Endothelial cell of umbilical vein (primary cell): ENCODE measurements at regions not wholly inside any gene's neighbourhood (a gene's known extent, or its start where the extent isn't known, plus 50 kb on each side); places are given as distances from the start of the nearest gene placed in this dataset.
"Not testable (repeated sequence)": the region's sequence is repeated elsewhere in the genome, so short reads cannot be mapped to it uniquely, and the experiment has no call there.

ENCODE experiments used
- BruUV-seq: library from RNA; stranded (reverse); fragments of 400-500 nt; replicated peaks from 2 replicates; lab custom pipeline; 2021; lab: Mats Ljungman, UMichigan
- CTCF ChIA-PET: fragments of 300-600, 350-600 bp; sonication (Branson Sonifier 250); formaldehyde crosslinking; loops from one replicate; lab custom pipeline; 2021; ENCODE audit warnings: antibody characterized with exemption, inconsistent platforms; lab: Charles Lee
- POLR2A ChIA-PET: fragments of 300-600, 350-600 bp; sonication (Branson Sonifier 250); formaldehyde crosslinking; loops from one replicate; lab custom pipeline; 2021; ENCODE audit warnings: antibody characterized with exemption, inconsistent platforms; lab: Charles Lee
- DNase-seq: peaks from one replicate; pipeline ENCODE4 v3.0.0-alpha.2; 2011; ENCODE audit warnings: low read depth, low spot score
- FAIRE-seq: peaks from 2 replicates; lab custom pipeline; 2011; peaks lifted over from hg19 to GRCh38; lab: Jason Lieb, UNC
- H2AFZ ChIP-seq: 2 replicates; pipeline ENCODE4 v1.6.0; 2012; ENCODE audit warnings: low read depth, low read length, control low read depth, inconsistent platforms
- H3K27ac ChIP-seq: 2 replicates; pipeline ENCODE4 v1.5.1; 2011; ENCODE audit warnings: low read depth, mild to moderate bottlenecking, control low read depth, low read length, moderate library complexity; ENCODE audit not compliant: insufficient read depth
- H3K27me3 ChIP-seq, 2 experiments: 2 replicates each; pipeline versions ENCODE4 v1.6.0 to v1.6.1; 2011; ENCODE audit warnings: low read length in 2 of 2, mixed read lengths in 1 of 2; ENCODE audit not compliant: control insufficient read depth in 2 of 2, insufficient read depth in 2 of 2
- H3K36me3 ChIP-seq, 2 experiments: 2 replicates in 1 of 2; 3 replicates in 1 of 2; pipeline ENCODE4 v1.5.1; 2011; ENCODE audit warnings: low read length in 2 of 2, mild to moderate bottlenecking in 1 of 2, moderate library complexity in 1 of 2; ENCODE audit not compliant: control insufficient read depth in 2 of 2, insufficient read depth in 2 of 2; ENCODE audit errors: extremely low read depth in 1 of 2
- H3K4me1 ChIP-seq: 3 replicates; pipeline ENCODE4 v1.5.1; 2011; ENCODE audit warnings: mild to moderate bottlenecking, low read length; ENCODE audit not compliant: control insufficient read depth, insufficient read depth; ENCODE audit errors: extremely low read depth
- H3K4me2 ChIP-seq: 2 replicates; pipeline ENCODE4 v1.6.1; 2011; ENCODE audit warnings: low read length, control low read depth, mixed read lengths; ENCODE audit not compliant: insufficient read depth
- H3K4me3 ChIP-seq, 3 experiments: fragments of 200-600 bp in 1 of 3; sonication (generic), shearing (Covaris generic) in 1 of 3; replicated peaks in 1 of 3; 2 replicates each; pipeline ENCODE4 v1.5.1; 2011 to 2016; ENCODE audit warnings: control low read depth in 3 of 3, low read length in 3 of 3, mild to moderate bottlenecking in 2 of 3, inconsistent platforms in 1 of 3, low read depth in 1 of 3, moderate library complexity in 1 of 3; ENCODE audit not compliant: insufficient read depth in 1 of 3
- H3K79me2 ChIP-seq: 2 replicates; pipeline ENCODE4 v1.6.0; 2012; ENCODE audit warnings: low read length, inconsistent platforms; ENCODE audit not compliant: control insufficient read depth, insufficient read depth
- H3K9ac ChIP-seq: replicated peaks from 2 replicates; pipeline ENCODE3; 2011; ENCODE audit warnings: low read length, control low read depth; ENCODE audit not compliant: insufficient read depth; ENCODE audit errors: extremely low read depth
- H3K9me1 ChIP-seq: replicated peaks from 3 replicates; pipeline ENCODE4 v1.6.0; 2011; ENCODE audit warnings: mild to moderate bottlenecking, low read length; ENCODE audit not compliant: control insufficient read depth, insufficient read depth; ENCODE audit errors: extremely low read depth
- H3K9me3 ChIP-seq: replicated peaks from 2 replicates; pipeline ENCODE4 v1.5.1; 2012; ENCODE audit warnings: low read length, inconsistent platforms; ENCODE audit not compliant: control insufficient read depth, insufficient read depth
- H4K20me1 ChIP-seq: replicated peaks from 2 replicates; pipeline ENCODE3; 2011; ENCODE audit warnings: mild to moderate bottlenecking, low read length; ENCODE audit not compliant: control insufficient read depth, insufficient read depth; ENCODE audit errors: extremely low read depth
- dilution Hi-C: fragments of 300-500 bp; cut with MboI; formaldehyde crosslinking; loops from one replicate; pipeline ENCODE4 v1.15.0; 2019; ENCODE audit warnings: low sequenced_read_pairs; ENCODE audit not compliant: extremely low pct_ligation_motif_present
- intact Hi-C: fragments of 100-400 bp; cut with micrococcal nuclease; formaldehyde crosslinking; loops from one replicate; pipeline ENCODE4 v1.10.0; 2022

- H3K27ac ChIP-seq, intact Hi-C loops, H3K27me3 ChIP-seq, H4K20me1 ChIP-seq, H3K9me3 ChIP-seq, H3K9ac ChIP-seq, H3K4me1 ChIP-seq, FAIRE-seq, CTCF ChIA-PET, H3K36me3 ChIP-seq, H3K9me1 ChIP-seq, H3K4me3 ChIP-seq, H3K4me2 ChIP-seq, dilution Hi-C loops, DNase-seq, H2AFZ ChIP-seq, POLR2A ChIA-PET, BruUV-seq, H3K79me2 ChIP-seq: not testable (repeated sequence)
These were observed 1958.3 kb downstream of the FOXD4L5 start for GRCh38 chr9:63326665-63327064.

GRCh38 chr9:63325696-63326095 is 1959.3 kb downstream of the FOXD4L5 start:
- H3K9me3 ChIP-seq, BruUV-seq, H3K79me2 ChIP-seq, H3K36me3 ChIP-seq, H3K4me1 ChIP-seq, H3K9ac ChIP-seq, DNase-seq, H3K27ac ChIP-seq, H4K20me1 ChIP-seq, H3K4me3 ChIP-seq, dilution Hi-C loops, H3K27me3 ChIP-seq, CTCF ChIA-PET, H3K4me2 ChIP-seq, H2AFZ ChIP-seq, POLR2A ChIA-PET, intact Hi-C loops, FAIRE-seq, H3K9me1 ChIP-seq: not testable (repeated sequence)

- H2AFZ ChIP-seq, H3K9me3 ChIP-seq, FAIRE-seq, DNase-seq, H3K27me3 ChIP-seq, H3K4me3 ChIP-seq, H3K27ac ChIP-seq, POLR2A ChIA-PET, H3K36me3 ChIP-seq, H3K4me2 ChIP-seq, H3K9me1 ChIP-seq, H4K20me1 ChIP-seq, H3K4me1 ChIP-seq, intact Hi-C loops, H3K9ac ChIP-seq, dilution Hi-C loops, H3K79me2 ChIP-seq, BruUV-seq, CTCF ChIA-PET: not testable (repeated sequence)
These were observed 1966.9 kb downstream of the FOXD4L5 start for GRCh38 chr9:63318093-63318492.

GRCh38 chr9:63315387-63315786 is 1969.6 kb downstream of the FOXD4L5 start:
- DNase-seq, H3K9me1 ChIP-seq, dilution Hi-C loops, H3K4me1 ChIP-seq, CTCF ChIA-PET, H3K4me2 ChIP-seq, H3K9ac ChIP-seq, H3K36me3 ChIP-seq, H3K79me2 ChIP-seq, BruUV-seq, H4K20me1 ChIP-seq, intact Hi-C loops, POLR2A ChIA-PET, H3K27ac ChIP-seq, H3K27me3 ChIP-seq, H2AFZ ChIP-seq, H3K4me3 ChIP-seq, FAIRE-seq, H3K9me3 ChIP-seq: not testable (repeated sequence)
